A549 (cell line): ENCODE measurements at regions not wholly inside any gene's neighbourhood (a gene's known extent, or its start where the extent isn't known, plus 50 kb on each side); places are given as distances from the start of the nearest gene placed in this dataset.

Source experiments
- ATAC-seq, 2 experiments: fragments of 200-7000 bp in 1 of 2; fragments of >200 bp in 1 of 2; cut with Nextera tagmentation in 1 of 2; cut with Tn5 transposase in 1 of 2; 3 replicates each; pipeline versions ENCODE4 v1.8.0 to v1.9.1; 2018 to 2020; ENCODE audit warnings: mild to moderate bottlenecking in 1 of 2, moderate library complexity in 1 of 2
- CTCF ChIA-PET: fragments of 300-600 bp; sonication (Branson Sonifier 250); formaldehyde crosslinking; extraction: SDS; loops from one replicate; lab custom pipeline; 2021; ENCODE audit warnings: antibody characterized with exemption, inconsistent platforms; lab: Yijun Ruan, JAX
- POLR2A ChIA-PET: fragments of 350-600 bp; formaldehyde crosslinking; extraction: SDS; loops from one replicate; lab custom pipeline; 2021; ENCODE audit warnings: antibody characterized with exemption, inconsistent platforms; lab: Yijun Ruan, JAX
- DNase-seq, 2 experiments: peaks; one replicate each; pipeline versions ENCODE4 v3.0.0 to v3.0.0-alpha.2; 2011 to 2016; ENCODE audit warnings: low read depth in 1 of 2, low spot score in 1 of 2
- FAIRE-seq: peaks from 2 replicates; lab custom pipeline; 2011; peaks lifted over from hg19 to GRCh38; lab: Jason Lieb, UNC
- H3K27ac ChIP-seq, 2 experiments: fragments of >200 bp; sonication (Bioruptor Twin); formaldehyde crosslinking; 3 replicates each; pipeline ENCODE4 v1.5.1; 2016 to 2017
- H3K4me1 ChIP-seq: fragments of >200 bp; sonication (Bioruptor Twin); formaldehyde crosslinking; 3 replicates; pipeline ENCODE4 v1.6.1; 2016
- H3K4me2 ChIP-seq: fragments of >200 bp; sonication (Bioruptor Twin); formaldehyde crosslinking; 3 replicates; pipeline ENCODE4 v1.6.1; 2016
- H3K4me3 ChIP-seq: fragments of >200 bp; sonication (Bioruptor Twin); formaldehyde crosslinking; 3 replicates; pipeline ENCODE4 v1.5.1; 2016
- H3K9me3 ChIP-seq: fragments of >200 bp; sonication (Bioruptor Twin); formaldehyde crosslinking; 3 replicates; pipeline ENCODE4 v1.6.1; 2016
- CBX2 ChIP-seq: fragments of 200-600 bp; sonication (generic); IDR thresholded peaks from 2 replicates; pipeline ENCODE4 v1.6.1; 2016; ENCODE audit warnings: low read depth, mild to moderate bottlenecking, borderline replicate concordance
- CHD2 ChIP-seq: fragments of 150-350 bp; IDR thresholded peaks from 2 replicates; pipeline ENCODE4 v1.6.1; 2014; ENCODE audit warnings: low read length; ENCODE audit not compliant: partially characterized antibody
- EHMT2 ChIP-seq: fragments of 200-600 bp; sonication (generic); IDR thresholded peaks from 2 replicates; pipeline ENCODE4 v1.6.1; 2016; ENCODE audit warnings: antibody characterized with exemption, low read depth, mild to moderate bottlenecking, moderate library complexity
- ESRRA ChIP-seq: fragments of 150-350 bp; IDR thresholded peaks from 2 replicates; pipeline ENCODE4 v1.6.1; 2014; ENCODE audit warnings: mild to moderate bottlenecking, low read length, borderline replicate concordance
- FOSL2 ChIP-seq, 2 experiments: fragments of 450-650 bp in 1 of 2; fragments of >200 bp in 1 of 2; sonication (Bioruptor Twin) in 1 of 2; formaldehyde crosslinking; IDR thresholded peaks; 2 replicates each; pipeline versions ENCODE4 v1.5.0 to v1.6.1; 2016 to 2020; ENCODE audit warnings: mild to moderate bottlenecking in 1 of 2, moderate library complexity in 1 of 2
- HDAC2 ChIP-seq: fragments of 200-600 bp; sonication (generic); IDR thresholded peaks from 2 replicates; pipeline ENCODE4 v1.6.1; 2016
- HOXB5 ChIP-seq: fragments of 250-450 bp; sonication (Bioruptor Pico); IDR thresholded peaks from 2 replicates; pipeline ENCODE4 v1.5.0; 2020; ENCODE audit warnings: mild to moderate bottlenecking, moderate library complexity
- JUN ChIP-seq, 2 experiments: fragments of >200 bp; sonication (Bioruptor Twin); formaldehyde crosslinking; IDR thresholded peaks; 2 replicates in 1 of 2; 3 replicates in 1 of 2; pipeline ENCODE4 v1.6.1; 2016 to 2017
- KDM1A ChIP-seq: fragments of 200-600 bp; sonication (generic); IDR thresholded peaks from 2 replicates; pipeline ENCODE4 v1.6.1; 2016; ENCODE audit warnings: low read depth, mild to moderate bottlenecking
- MYC ChIP-seq: IDR thresholded peaks from 2 replicates; pipeline ENCODE4 v1.6.1; 2012; ENCODE audit warnings: mild to moderate bottlenecking, inconsistent platforms, low read length, improper control_type of control experiment, borderline replicate concordance
- NFE2L2 ChIP-seq: fragments of 150-350 bp; conservative IDR thresholded peaks from 2 replicates; pipeline ENCODE4 v1.6.1; 2014; ENCODE audit warnings: low read length
- NPAS2 ChIP-seq: fragments of 250-450 bp; sonication (Bioruptor Pico); IDR thresholded peaks from 2 replicates; pipeline ENCODE4 v1.8.0; 2022; ENCODE audit warnings: mild to moderate bottlenecking, moderate library complexity, borderline replicate concordance
- POLR2AphosphoS2 ChIP-seq: conservative IDR thresholded peaks from 2 replicates; pipeline ENCODE4 v1.6.1; 2012; ENCODE audit warnings: low read length, improper control_type of control experiment, inconsistent platforms
- RARB ChIP-seq: fragments of 250-450 bp; sonication (Bioruptor Pico); IDR thresholded peaks from 2 replicates; pipeline ENCODE4 v1.8.0; 2021; ENCODE audit warnings: mild to moderate bottlenecking, moderate library complexity
- SMC3 ChIP-seq: fragments of >200 bp; sonication (Bioruptor Twin); formaldehyde crosslinking; IDR thresholded peaks from 3 replicates; pipeline ENCODE4 v1.6.1; 2018; ENCODE audit warnings: inconsistent platforms
- TFCP2L1 ChIP-seq: fragments of 250-450 bp; sonication (Bioruptor Pico); IDR thresholded peaks from 2 replicates; pipeline ENCODE4 v1.5.0; 2021; ENCODE audit warnings: mild to moderate bottlenecking
- ZC3H11A ChIP-seq: fragments of 450-650 bp; IDR thresholded peaks from 2 replicates; pipeline ENCODE4 v1.6.1; 2014; ENCODE audit warnings: antibody characterized with exemption, mild to moderate bottlenecking
- ZNF302 ChIP-seq: fragments of 250-450 bp; sonication (Bioruptor Pico); IDR thresholded peaks from 2 replicates; pipeline ENCODE4 v1.9.0; 2021; ENCODE audit warnings: inconsistent platforms, mild to moderate bottlenecking, moderate library complexity
- ZSCAN20 ChIP-seq: fragments of 250-450 bp; sonication (Bioruptor Pico); IDR thresholded peaks from 2 replicates; pipeline ENCODE4 v1.8.0; 2022; ENCODE audit warnings: mild to moderate bottlenecking, moderate library complexity
- WGBS: methylation state at CpG from one replicate; pipeline ENCODE4 v1.1.6; 2017; ENCODE audit errors: missing lambda C conversion rate; 5-methylcytosine and 5-hydroxymethylcytosine counted together
- TF ChIP-seq, protein P1 (sequence below): fragments of 450-650 bp; IDR thresholded peaks from 2 replicates; pipeline ENCODE4 v1.6.1; 2014; ENCODE audit warnings: antibody characterized with exemption
- TF ChIP-seq, protein P2 (sequence below): fragments of >200 bp; sonication (Bioruptor Twin); formaldehyde crosslinking; IDR thresholded peaks from 2 replicates; pipeline ENCODE4 v1.6.1; 2016
- TF ChIP-seq, protein P3 (sequence below): fragments of 150-350 bp; IDR thresholded peaks from 2 replicates; pipeline ENCODE4 v1.6.1; 2014; ENCODE audit warnings: low read depth, mild to moderate bottlenecking, low read length
- TF ChIP-seq, protein P4 (sequence below): fragments of >200 bp; sonication (Bioruptor Twin); formaldehyde crosslinking; IDR thresholded peaks from 3 replicates; pipeline ENCODE4 v1.6.1; 2016

DNA sequence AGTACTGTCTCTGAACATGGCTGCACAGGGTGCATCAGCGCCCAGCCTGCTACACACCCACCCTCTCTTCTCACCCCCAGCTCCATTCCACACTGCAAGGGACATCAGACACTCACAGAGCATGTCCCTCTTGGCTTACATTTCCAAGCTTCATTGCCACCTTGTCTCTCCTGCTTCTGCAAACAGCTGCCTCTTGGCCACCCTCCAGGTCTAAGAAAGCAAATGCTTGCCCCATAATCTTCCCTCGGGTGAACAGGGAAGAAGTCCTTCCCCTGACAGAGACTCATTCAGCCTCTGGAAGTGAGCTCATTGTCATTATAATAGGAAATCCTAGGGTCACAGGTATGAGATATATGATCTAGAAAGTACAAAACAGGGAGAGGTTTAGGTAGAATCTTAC, 505.2 kb downstream of the RMST start (continued):
- TF ChIP-seq, protein P1, sequence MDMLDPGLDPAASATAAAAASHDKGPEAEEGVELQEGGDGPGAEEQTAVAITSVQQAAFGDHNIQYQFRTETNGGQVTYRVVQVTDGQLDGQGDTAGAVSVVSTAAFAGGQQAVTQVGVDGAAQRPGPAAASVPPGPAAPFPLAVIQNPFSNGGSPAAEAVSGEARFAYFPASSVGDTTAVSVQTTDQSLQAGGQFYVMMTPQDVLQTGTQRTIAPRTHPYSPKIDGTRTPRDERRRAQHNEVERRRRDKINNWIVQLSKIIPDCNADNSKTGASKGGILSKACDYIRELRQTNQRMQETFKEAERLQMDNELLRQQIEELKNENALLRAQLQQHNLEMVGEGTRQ: no peak
- no peak for TF ChIP-seq FOSL2 (IDR thresholded peaks at IDR 0.05)
- TF ChIP-seq FOSL2 (CRISPR knock-in tag; IDR thresholded peaks at IDR 0.05): no peak
- TF ChIP-seq EHMT2: no peak

DNA sequence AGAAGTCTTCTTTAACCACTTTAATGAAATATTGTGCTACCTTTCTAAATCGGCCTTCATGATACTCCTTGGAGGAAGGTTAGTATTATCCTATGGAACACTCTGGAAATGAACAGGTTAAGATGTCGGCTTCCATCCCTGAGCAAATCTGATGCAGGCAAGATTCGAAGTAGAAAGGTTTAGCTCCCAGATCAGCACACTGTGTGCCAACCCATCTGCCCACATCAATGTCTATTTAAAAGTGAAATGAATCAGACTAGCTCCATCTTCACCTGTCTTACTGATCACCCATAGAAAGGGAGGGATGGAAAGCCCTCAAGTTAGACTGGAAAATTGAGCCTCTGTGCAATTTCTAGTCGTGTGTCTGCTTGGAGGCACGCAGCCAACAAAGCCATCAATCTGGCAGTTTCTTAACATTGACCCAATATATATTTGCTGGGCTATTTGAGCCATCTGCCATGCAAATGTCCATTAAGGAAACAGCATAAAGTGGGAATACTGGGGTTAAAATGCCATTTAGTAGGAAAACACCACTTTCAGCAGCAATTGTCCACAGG, 506.1 kb downstream of the RMST start:
- Histone ChIP-seq H3K4me2 (no peak overlapping the region), H3K9me3 (no peaks in the 10 kb centered on the region), H3K4me3 (no peak overlapping the region), H3K27ac (no peak overlapping the region), H3K4me1 (no peaks in the 10 kb centered on the region)
- TF ChIP-seq CBX2 (no peak), SMC3 (no peak), TFCP2L1 (CRISPR knock-in tag) (no peak), ZNF302 (CRISPR knock-in tag) (no peak), JUN (IDR thresholded peaks at IDR 0.05) (no peak), ZSCAN20 (CRISPR knock-in tag) (no peak)
- ChIA-PET POLR2A (no interaction called here), CTCF (interaction anchor here (1.0 kb wide), 1 partner anchor 8 kb away, joined by 4 read pairs; no protein-coding TSS in a partner anchor)
- DNase-seq: no peak
- 2% methylated on average over 5 of the region's 5 CpGs for WGBS
- no peak for ATAC-seq
- no peak for FAIRE-seq

DNA sequence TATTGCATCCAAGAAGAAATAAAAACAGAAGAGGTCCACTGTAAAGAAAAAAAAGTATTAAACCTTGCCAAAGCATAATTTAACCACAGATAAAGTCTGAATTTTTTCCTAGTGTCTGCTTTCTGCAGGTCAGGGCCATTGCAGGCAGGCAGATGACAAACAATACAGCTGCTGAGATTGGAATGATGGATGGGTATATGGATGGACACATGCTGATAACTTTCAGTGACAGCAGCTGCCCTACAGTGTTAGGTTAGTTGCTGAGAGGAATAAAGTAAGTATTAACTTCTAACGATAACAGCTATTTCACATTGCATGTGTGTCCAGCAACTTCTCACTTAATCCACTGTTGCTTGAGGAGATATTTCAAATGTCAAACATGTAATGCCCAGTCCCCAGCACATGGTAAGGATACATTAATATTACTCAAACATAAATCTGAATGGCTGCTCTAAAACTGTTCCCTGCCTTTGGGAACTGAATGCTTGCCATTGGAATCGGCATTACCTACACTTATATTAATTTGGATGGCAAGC, 515.3 kb downstream of the RMST start:
- H3K4me1 ChIP-seq: no peaks in the 10 kb centered on the region
- ChIA-PET POLR2A (no interaction called here), CTCF (no interaction called here)
- ATAC-seq (no peak), FAIRE-seq (no peak), DNase-seq (no peak)
- no peak overlapping the region for H3K27ac ChIP-seq
- WGBS: 49% methylated on average over 2 of the region's 2 CpGs
- no peak overlapping the region for H3K4me2 ChIP-seq
- H3K4me3 ChIP-seq: no peak overlapping the region
- no peaks in the 10 kb centered on the region for H3K9me3 ChIP-seq
- TF ChIP-seq ESRRA (no peak), HDAC2 (no peak), KDM1A (no peak), ZC3H11A (no peak), HOXB5 (no peak), CHD2 (no peak), NPAS2 (CRISPR knock-in tag) (no peak), NFE2L2 (no peak), TFCP2L1 (CRISPR knock-in tag) (no peak), MYC (no peak), RARB (CRISPR knock-in tag) (no peak), CBX2 (no peak), POLR2AphosphoS2 (no peak), ZNF302 (CRISPR knock-in tag) (no peak), ZSCAN20 (CRISPR knock-in tag) (no peak)
- TF ChIP-seq, protein P2, sequence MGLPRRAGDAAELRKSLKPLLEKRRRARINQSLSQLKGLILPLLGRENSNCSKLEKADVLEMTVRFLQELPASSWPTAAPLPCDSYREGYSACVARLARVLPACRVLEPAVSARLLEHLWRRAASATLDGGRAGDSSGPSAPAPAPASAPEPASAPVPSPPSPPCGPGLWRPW: no peak
- TF ChIP-seq, protein P3, sequence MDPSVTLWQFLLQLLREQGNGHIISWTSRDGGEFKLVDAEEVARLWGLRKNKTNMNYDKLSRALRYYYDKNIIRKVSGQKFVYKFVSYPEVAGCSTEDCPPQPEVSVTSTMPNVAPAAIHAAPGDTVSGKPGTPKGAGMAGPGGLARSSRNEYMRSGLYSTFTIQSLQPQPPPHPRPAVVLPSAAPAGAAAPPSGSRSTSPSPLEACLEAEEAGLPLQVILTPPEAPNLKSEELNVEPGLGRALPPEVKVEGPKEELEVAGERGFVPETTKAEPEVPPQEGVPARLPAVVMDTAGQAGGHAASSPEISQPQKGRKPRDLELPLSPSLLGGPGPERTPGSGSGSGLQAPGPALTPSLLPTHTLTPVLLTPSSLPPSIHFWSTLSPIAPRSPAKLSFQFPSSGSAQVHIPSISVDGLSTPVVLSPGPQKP: no peak
- TF ChIP-seq, protein P4, sequence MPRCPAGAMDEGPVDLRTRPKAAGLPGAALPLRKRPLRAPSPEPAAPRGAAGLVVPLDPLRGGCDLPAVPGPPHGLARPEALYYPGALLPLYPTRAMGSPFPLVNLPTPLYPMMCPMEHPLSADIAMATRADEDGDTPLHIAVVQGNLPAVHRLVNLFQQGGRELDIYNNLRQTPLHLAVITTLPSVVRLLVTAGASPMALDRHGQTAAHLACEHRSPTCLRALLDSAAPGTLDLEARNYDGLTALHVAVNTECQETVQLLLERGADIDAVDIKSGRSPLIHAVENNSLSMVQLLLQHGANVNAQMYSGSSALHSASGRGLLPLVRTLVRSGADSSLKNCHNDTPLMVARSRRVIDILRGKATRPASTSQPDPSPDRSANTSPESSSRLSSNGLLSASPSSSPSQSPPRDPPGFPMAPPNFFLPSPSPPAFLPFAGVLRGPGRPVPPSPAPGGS: no peak
- TF ChIP-seq, protein P1: no peak
